Kidney (tissue), 13 donors: ENCODE measurements at regions not wholly inside any gene's neighbourhood (a gene's known extent, or its start where the extent isn't known, plus 50 kb on each side); places are given as distances from the start of the nearest gene placed in this dataset.

Experiments used
- DNase-seq, 5 donors: peaks; one replicate each; pipeline ENCODE4 v3.0.0-alpha.2; 2013 to 2020
- FAIRE-seq: peaks from 2 replicates; lab custom pipeline; 2012; peaks lifted over from hg19 to GRCh38; lab: Jason Lieb, UNC
- H3K27ac ChIP-seq, 2 donors: one replicate each; pipeline ENCODE4 v1.7.0; 2013; ENCODE audit warnings: low read depth in 2 of 2, low read length in 2 of 2, inconsistent platforms in 1 of 2
- H3K27me3 ChIP-seq: one replicate; pipeline ENCODE4 v1.7.1; 2013; ENCODE audit warnings: low read length, inconsistent platforms; ENCODE audit not compliant: control insufficient read depth, insufficient read depth
- H3K36me3 ChIP-seq, 3 donors: one replicate each; pipeline versions ENCODE4 v1.7.0 to v1.7.1; 2013; ENCODE audit warnings: low read length in 3 of 3, control low read depth in 1 of 3, inconsistent platforms in 1 of 3; ENCODE audit not compliant: insufficient read depth in 3 of 3, control insufficient read depth in 2 of 3
- H3K4me1 ChIP-seq, 3 donors: one replicate each; pipeline versions ENCODE4 v1.7.0 to v1.7.1; 2013; ENCODE audit warnings: low read length in 3 of 3, inconsistent platforms in 1 of 3, low read depth in 1 of 3; ENCODE audit not compliant: control insufficient read depth in 2 of 3, insufficient read depth in 2 of 3
- H3K4me3 ChIP-seq, 3 donors: one replicate each; pipeline versions ENCODE4 v1.7.0 to v1.8.1; 2013; ENCODE audit warnings: low read length in 3 of 3, control low read depth in 1 of 3, inconsistent platforms in 1 of 3
- H3K9ac ChIP-seq, 3 donors: one replicate each; pipeline versions ENCODE4 v1.7.0 to v1.7.1; 2013; ENCODE audit warnings: low read length in 3 of 3, control low read depth in 1 of 3, inconsistent platforms in 1 of 3
- H3K9me3 ChIP-seq, 3 donors: one replicate each; pipeline versions ENCODE4 v1.7.0 to v1.7.1; 2013; ENCODE audit warnings: low read length in 3 of 3, control low read depth in 1 of 3, inconsistent platforms in 1 of 3; ENCODE audit not compliant: control insufficient read depth in 2 of 3, insufficient read depth in 1 of 3
- CTCF ChIP-seq: IDR thresholded peaks from 3 replicates; pipeline ENCODE4 v1.5.1; 2012; ENCODE audit warnings: mild to moderate bottlenecking, moderate library complexity, borderline replicate concordance; ENCODE audit not compliant: insufficient read depth; ENCODE audit errors: extremely low read depth
- intact Hi-C: fragments of 100-400 bp; cut with DNase I; formaldehyde crosslinking; loops from one replicate; pipeline ENCODE4 v1.11.1; 2022
- donor health status: control.
- donor health status: control.
- donor health status: control.
- donor health status: control.
- donor health status: control.
- donor health status: DM: yes; HTN: yes; CAD: no.
- donor health status: Normal renal cell carcinoma (clear cell type).

GRCh38 chr11:130529366-130529765 is 80.9 kb downstream of the ADAMTS15 start:
- peaks cover 8 to 16% (median 9%) of the 10 kb centered on the region in 3 donors for H3K4me1 ChIP-seq
- no peak for FAIRE-seq
- no peak for TF ChIP-seq CTCF
- H3K4me3 ChIP-seq, result no peak overlapping the region
- no peaks in the 10 kb centered on the region for H3K27me3 ChIP-seq
- intact Hi-C loops, result no loop called here
- H3K36me3 ChIP-seq, result no peaks in the 10 kb centered on the region
- no peak overlapping the region for H3K9ac ChIP-seq
- no peaks in the 10 kb centered on the region for H3K9me3 ChIP-seq
- no peak for DNase-seq
- no peak overlapping the region for H3K27ac ChIP-seq

GRCh38 chr11:130531061-130531460 is 82.6 kb downstream of the ADAMTS15 start:
- no peak overlapping the region for H3K4me3 ChIP-seq
- intact Hi-C loops, result no loop called here
- no peak overlapping the region for H3K9ac ChIP-seq
- no peaks in the 10 kb centered on the region for H3K36me3 ChIP-seq
- no peaks in the 10 kb centered on the region for H3K27me3 ChIP-seq
- no peak for TF ChIP-seq CTCF
- FAIRE-seq (no peak), DNase-seq (peak in 4 of 5 donors; percentile 66 to 86 (median 76))
- H3K4me1 ChIP-seq, result peaks cover 8 to 18% (median 16%) of the 10 kb centered on the region in 3 donors
- no peaks in the 10 kb centered on the region for H3K9me3 ChIP-seq
- H3K27ac ChIP-seq, result no peak overlapping the region

GRCh38 chr11:130533113-130533798 is 84.8 kb downstream of the ADAMTS15 start:
- Histone ChIP-seq H3K9me3 (no peaks in the 10 kb centered on the region), H3K9ac (no peak overlapping the region), H3K27me3 (no peaks in the 10 kb centered on the region), H3K4me1 (peaks cover 5 to 16% (median 13%) of the 10 kb centered on the region in 3 donors), H3K4me3 (no peak overlapping the region), H3K36me3 (no peaks in the 10 kb centered on the region), H3K27ac (no peak overlapping the region)
- DNase-seq, result peak in 4 of 5 donors; percentile 66 to 86 (median 78)
- intact Hi-C loops, result no loop called here
- no peak for FAIRE-seq
- TF ChIP-seq CTCF, result no peak
